Esophagus muscularis mucosa (tissue), 4 donors: ENCODE measurements at regions not wholly inside any gene's neighbourhood (a gene's known extent, or its start where the extent isn't known, plus 50 kb on each side); places are given as distances from the start of the nearest gene placed in this dataset.

Experiments
- DNase-seq: peaks from one replicate; pipeline ENCODE4 v3.0.0-alpha.2; 2017; ENCODE audit errors: extremely low spot score
- H3K27ac ChIP-seq, 4 donors: fragments of 200-600 bp; sonication (generic); replicated peaks in 1 of 4; 1 replicate in 3 of 4; 2 replicates in 1 of 4; pipeline ENCODE4 v1.5.1; 2016 to 2019; ENCODE audit warnings: mild to moderate bottlenecking in 1 of 4
- H3K27me3 ChIP-seq, 4 donors: fragments of 200-600 bp; sonication (generic); one replicate each; pipeline versions ENCODE4 v1.5.1 to v1.6.0; 2016 to 2019
- H3K36me3 ChIP-seq, 4 donors: fragments of 200-600 bp; sonication (generic); one replicate each; pipeline ENCODE4 v1.5.1; 2016 to 2019
- H3K4me1 ChIP-seq, 4 donors: fragments of 200-600 bp; sonication (generic); one replicate each; pipeline ENCODE4 v1.5.1; 2016 to 2019
- H3K4me3 ChIP-seq, 4 donors: fragments of 200-600 bp; sonication (generic); 1 replicate in 2 of 4; 2 replicates in 2 of 4; pipeline ENCODE4 v1.5.1; 2016 to 2019; ENCODE audit warnings: mild to moderate bottlenecking in 4 of 4, moderate library complexity in 1 of 4
- H3K9me3 ChIP-seq, 4 donors: fragments of 200-600 bp; sonication (generic); 1 replicate in 3 of 4; 2 replicates in 1 of 4; pipeline ENCODE4 v1.5.1; 2016 to 2019
- CTCF ChIP-seq, 3 experiments: fragments of 200-600 bp in 2 of 3; fragments of 450-650 bp in 1 of 3; sonication (generic) in 2 of 3; IDR thresholded peaks; one replicate each; pipeline ENCODE4 v1.5.1; 2017 to 2019; ENCODE audit warnings: antibody characterized with exemption in 3 of 3, mild to moderate bottlenecking in 2 of 3, moderate library complexity in 1 of 3
- EP300 ChIP-seq: sonication (generic); formaldehyde crosslinking; IDR thresholded peaks from one replicate; pipeline ENCODE4 v1.6.1; 2017; ENCODE audit warnings: antibody characterized with exemption
- POLR2A ChIP-seq: fragments of 450-650 bp; IDR thresholded peaks from one replicate; pipeline ENCODE4 v1.6.1; 2017; ENCODE audit warnings: antibody characterized with exemption, moderate library complexity, mild to moderate bottlenecking, low read depth
- POLR2AphosphoS5 ChIP-seq, 2 donors: sonication (generic); formaldehyde crosslinking; IDR thresholded peaks; one replicate each; pipeline ENCODE4 v1.6.1; 2017; ENCODE audit warnings: antibody characterized with exemption in 2 of 2
- WGBS: methylation state at CpG from one replicate; pipeline ENCODE4 v1.1.5; 2018; 5-methylcytosine and 5-hydroxymethylcytosine counted together
- intact Hi-C: fragments of 100-400 bp; cut with DNase I; formaldehyde crosslinking; loops from one replicate; pipeline ENCODE4 v1.15.1; 2023

GRCh38 chr2:106293271-106293783, 99.2 kb upstream of the UXS1 start:
- TF ChIP-seq POLR2A, result no peak
- no peak for TF ChIP-seq POLR2AphosphoS5 (IDR thresholded peaks at IDR 0.05)
- TF ChIP-seq EP300, result no peak
- TF ChIP-seq CTCF (IDR thresholded peaks at IDR 0.05), result no peak
- Histone ChIP-seq H3K9me3 (no peaks in the 10 kb centered on the region), H3K4me1 (no peaks in the 10 kb centered on the region), H3K4me3 (no peak overlapping the region), H3K27ac (no peak overlapping the region), H3K36me3 (no peaks in the 10 kb centered on the region), H3K27me3 (no peaks in the 10 kb centered on the region)
- 87% methylated on average over 2 of the region's 2 CpGs for WGBS
- DNase-seq, result peak; percentile 75
- intact Hi-C loops, result no loop called here

GRCh38 chr2:106292627-106293026, 98.5 kb upstream of the UXS1 start:
- Histone ChIP-seq H3K36me3 (no peaks in the 10 kb centered on the region), H3K27me3 (no peaks in the 10 kb centered on the region), H3K4me1 (no peaks in the 10 kb centered on the region), H3K27ac (no peak overlapping the region), H3K9me3 (no peaks in the 10 kb centered on the region), H3K4me3 (no peak overlapping the region)
- 81% methylated on average over 3 of the region's 3 CpGs for WGBS
- intact Hi-C loops, result no loop called here
- TF ChIP-seq POLR2A (no peak), EP300 (no peak), POLR2AphosphoS5 (IDR thresholded peaks at IDR 0.05) (no peak), CTCF (IDR thresholded peaks at IDR 0.05) (no peak)
- peak; percentile 81 for DNase-seq

GRCh38 chr2:106288873-106289272, 94.8 kb upstream of the UXS1 start:
- H3K4me1 ChIP-seq, result no peaks in the 10 kb centered on the region
- H3K9me3 ChIP-seq, result no peaks in the 10 kb centered on the region
- DNase-seq, result peak; percentile 60
- H3K27ac ChIP-seq, result no peak overlapping the region
- whole genome bisulfite sequencing, result 94% methylated on average over 9 of the region's 9 CpGs
- H3K4me3 ChIP-seq, result no peak overlapping the region
- TF ChIP-seq CTCF (IDR thresholded peaks at IDR 0.05) (no peak), POLR2A (no peak), EP300 (no peak), POLR2AphosphoS5 (IDR thresholded peaks at IDR 0.05) (no peak)
- intact Hi-C loops, result no loop called here
- H3K36me3 ChIP-seq, result no peaks in the 10 kb centered on the region
- no peaks in the 10 kb centered on the region for H3K27me3 ChIP-seq

- no peak for TF ChIP-seq EP300
- TF ChIP-seq POLR2A, result no peak
- no peak for TF ChIP-seq CTCF (IDR thresholded peaks at IDR 0.05)
- no peak for TF ChIP-seq POLR2AphosphoS5 (IDR thresholded peaks at IDR 0.05)
- H3K4me3 ChIP-seq, result no peak overlapping the region
- H3K4me1 ChIP-seq, result peaks cover 0 to 5% (median 2%) of the 10 kb centered on the region in 4 donors
- H3K9me3 ChIP-seq, result no peaks in the 10 kb centered on the region
- intact Hi-C loops, result no loop called here
- peak; percentile 70 for DNase-seq
- WGBS, result 80% methylated on average over 3 of the region's 3 CpGs
- no peaks in the 10 kb centered on the region for H3K27me3 ChIP-seq
- H3K36me3 ChIP-seq, result no peaks in the 10 kb centered on the region
- H3K27ac ChIP-seq, result no peak overlapping the region
These were observed 91.2 kb upstream of the UXS1 start for GRCh38 chr2:106285237-106285829.

GRCh38 chr2:106284691-106285202, 90.6 kb upstream of the UXS1 start:
- intact Hi-C loops, result no loop called here
- H3K27me3 ChIP-seq, result no peaks in the 10 kb centered on the region
- no peaks in the 10 kb centered on the region for H3K36me3 ChIP-seq
- no peaks in the 10 kb centered on the region for H3K9me3 ChIP-seq
- DNase-seq, result peak; percentile 84
- H3K4me3 ChIP-seq, result no peak overlapping the region
- H3K4me1 ChIP-seq, result peaks cover 0 to 5% (median 2%) of the 10 kb centered on the region in 4 donors
- TF ChIP-seq POLR2AphosphoS5 (IDR thresholded peaks at IDR 0.05), result no peak
- no peak for TF ChIP-seq POLR2A
- TF ChIP-seq EP300, result no peak
- TF ChIP-seq CTCF (IDR thresholded peaks at IDR 0.05), result no peak
- 67% methylated on average over 7 of the region's 14 CpGs for WGBS
- H3K27ac ChIP-seq, result no peak overlapping the region
